ENCODE measurements at regions not wholly inside any gene's neighbourhood (a gene's known extent, or its start where the extent isn't known, plus 50 kb on each side); places are given as distances from the start of the nearest gene placed in this dataset.

DNA sequence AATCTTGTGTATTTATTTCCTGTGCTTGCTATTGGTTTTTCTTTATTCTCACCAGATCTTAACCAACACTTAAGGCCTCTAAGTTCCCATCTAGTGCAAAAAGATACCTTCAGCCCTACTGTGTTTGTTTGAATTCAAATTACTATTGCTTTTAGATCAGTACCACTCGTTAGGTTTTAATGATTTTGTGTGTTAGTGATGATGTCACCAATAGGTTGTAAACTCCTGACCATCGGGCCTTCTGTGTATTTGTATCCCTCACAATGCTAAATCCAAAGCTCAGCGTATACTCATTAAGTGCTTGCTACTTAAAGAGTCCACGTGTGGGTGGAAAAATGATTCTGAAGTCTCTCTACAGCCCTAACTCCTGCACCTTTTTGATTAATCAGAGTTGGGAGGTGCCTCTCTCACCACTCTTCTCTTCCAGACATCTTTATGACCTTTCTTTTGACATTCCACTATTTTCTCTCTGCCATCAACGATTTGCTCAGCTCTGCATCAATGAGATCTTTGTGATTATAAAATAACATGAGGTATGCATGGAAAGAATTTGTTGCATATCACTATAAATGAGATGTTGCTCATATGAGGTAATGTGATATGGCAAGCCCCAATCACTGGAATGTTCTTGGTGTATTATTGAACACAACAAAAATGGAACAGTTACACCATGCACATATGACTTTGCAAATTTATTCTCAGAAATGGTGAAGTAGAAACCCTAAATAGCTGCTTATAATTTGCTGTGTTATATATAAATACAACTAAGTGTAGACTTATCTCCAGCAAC, 55.1 kb upstream of the LAMA2 start:
- H3K36me3 Mint-ChIP-seq: no peaks in the 10 kb centered on the region

DNA sequence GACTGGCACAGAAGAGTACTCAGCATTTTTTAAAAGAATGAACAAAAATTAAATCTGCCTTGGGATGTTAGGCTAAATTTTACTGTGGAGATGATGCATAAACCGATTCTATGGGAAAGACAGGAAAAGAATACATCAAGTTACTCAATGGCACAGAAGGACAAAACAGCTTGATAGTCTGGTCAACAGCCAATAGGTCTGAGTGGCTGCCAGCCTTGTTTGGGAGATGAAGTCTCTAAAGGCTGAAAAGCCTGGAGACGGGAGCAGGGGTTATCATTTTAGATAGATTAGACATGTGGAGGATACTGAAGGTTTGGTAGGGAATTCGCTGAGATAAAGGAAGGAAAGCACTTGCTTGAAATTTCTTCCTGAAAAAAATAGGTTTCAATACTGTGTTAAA, 56.3 kb upstream of the LAMA2 start:
- no peaks in the 10 kb centered on the region for H3K4me1 Mint-ChIP-seq
- no peak overlapping the region for H3K4me3 Mint-ChIP-seq
- H3K36me3 Mint-ChIP-seq: no peaks in the 10 kb centered on the region
- H3K27ac Mint-ChIP-seq: no peak overlapping the region
- H3K27me3 Mint-ChIP-seq: no peaks in the 10 kb centered on the region
- H3K9me3 Mint-ChIP-seq: peaks cover 0 to 2% (median 1%) of the 10 kb centered on the region in 3 donors

More for the DNA sequence above, 55.1 kb upstream of the LAMA2 start:
- Mint-ChIP-seq H3K27ac (no peak overlapping the region), H3K27me3 (no peaks in the 10 kb centered on the region), H3K4me1 (no peaks in the 10 kb centered on the region), H3K9me3 (peaks cover 0 to 2% (median 1%) of the 10 kb centered on the region in 3 donors), H3K4me3 (no peak overlapping the region)

DNA sequence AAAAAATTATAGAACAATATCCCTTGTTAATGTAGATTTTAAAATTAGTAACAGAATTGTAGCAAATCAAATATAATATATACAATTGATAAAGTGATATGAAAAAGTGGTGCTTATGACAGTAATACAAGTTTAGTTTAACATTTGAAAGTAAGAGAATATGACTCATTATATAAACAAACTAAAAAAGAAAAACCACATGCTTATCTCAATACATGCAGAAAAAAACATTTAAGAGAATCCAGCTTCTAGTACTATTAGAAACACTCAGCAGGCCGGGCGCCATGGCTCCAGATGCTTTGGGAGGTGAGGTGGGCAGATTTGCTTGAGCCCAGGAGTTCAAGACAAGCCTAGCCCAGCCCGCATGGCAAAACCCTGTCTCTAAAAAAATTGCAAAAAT, 60.7 kb upstream of the LAMA2 start:
- no peak overlapping the region for H3K27ac Mint-ChIP-seq
- H3K9me3 Mint-ChIP-seq: peaks cover 0 to 1% (median 0%) of the 10 kb centered on the region in 3 donors
- H3K36me3 Mint-ChIP-seq: no peaks in the 10 kb centered on the region
- no peaks in the 10 kb centered on the region for H3K4me1 Mint-ChIP-seq
- no peak overlapping the region for H3K4me3 Mint-ChIP-seq
- no peaks in the 10 kb centered on the region for H3K27me3 Mint-ChIP-seq

DNA sequence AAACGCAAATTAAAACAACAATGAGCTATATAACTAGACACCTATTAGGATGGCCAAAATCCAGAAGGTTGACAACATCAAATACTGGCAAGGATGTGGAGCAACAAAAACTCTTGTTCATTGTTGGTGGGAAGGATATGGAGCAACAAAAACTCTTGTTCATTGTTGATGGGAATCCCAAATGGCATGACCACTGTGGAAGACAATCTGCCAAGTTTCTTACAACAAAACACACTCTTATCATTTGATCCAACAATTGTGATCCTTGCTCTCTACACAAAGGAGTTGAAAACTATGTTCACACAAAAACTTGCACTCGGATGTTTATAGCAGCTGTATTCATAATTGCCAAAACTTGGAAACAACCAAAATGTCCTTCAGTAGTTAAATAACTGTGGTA, 61.8 kb upstream of the LAMA2 start:
- H3K27ac Mint-ChIP-seq: no peak overlapping the region
- peaks cover 0 to 1% (median 0%) of the 10 kb centered on the region in 3 donors for H3K9me3 Mint-ChIP-seq
- H3K36me3 Mint-ChIP-seq: no peaks in the 10 kb centered on the region
- H3K4me3 Mint-ChIP-seq: no peak overlapping the region
- no peaks in the 10 kb centered on the region for H3K4me1 Mint-ChIP-seq
- no peaks in the 10 kb centered on the region for H3K27me3 Mint-ChIP-seq

GRCh38 chr6:128808856-128809255, 74.1 kb upstream of the LAMA2 start:
- Mint-ChIP-seq H3K4me3 (no peak overlapping the region), H3K9me3 (no peaks in the 10 kb centered on the region), H3K27ac (no peak overlapping the region), H3K36me3 (no peaks in the 10 kb centered on the region), H3K27me3 (peaks cover 2% of the 10 kb centered on the region), H3K4me1 (no peaks in the 10 kb centered on the region)

DNA sequence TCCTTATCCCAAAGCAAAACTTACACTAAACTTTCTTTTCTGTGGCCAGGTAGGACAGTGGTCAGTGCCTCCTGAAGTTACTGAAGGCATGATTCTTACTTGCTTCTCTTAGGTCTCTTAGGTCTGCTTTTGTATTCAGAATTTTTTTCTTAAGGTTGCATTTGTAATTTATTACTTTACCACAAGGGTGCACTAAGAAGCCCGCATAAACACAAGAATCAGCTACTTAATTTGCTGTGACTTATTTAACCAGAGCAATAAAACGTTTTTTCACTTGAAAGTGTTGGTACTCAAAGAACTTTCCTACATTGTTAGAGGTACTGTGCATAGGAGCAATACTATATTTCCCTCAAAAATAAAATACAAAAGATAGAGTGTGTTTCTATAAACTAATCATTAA, 75.4 kb upstream of the LAMA2 start:
- H3K9me3 Mint-ChIP-seq: peaks cover 0 to under 1% (median 0%) of the 10 kb centered on the region in 3 donors
- H3K4me3 Mint-ChIP-seq: no peak overlapping the region
- H3K27ac Mint-ChIP-seq: no peak overlapping the region
- H3K27me3 Mint-ChIP-seq: peaks cover 2% of the 10 kb centered on the region
- H3K4me1 Mint-ChIP-seq: no peaks in the 10 kb centered on the region
- H3K36me3 Mint-ChIP-seq: no peaks in the 10 kb centered on the region

GRCh38 chr6:128806261-128806660, 76.7 kb upstream of the LAMA2 start:
- Mint-ChIP-seq H3K27me3 (no peaks in the 10 kb centered on the region), H3K36me3 (no peaks in the 10 kb centered on the region), H3K9me3 (peaks cover 0 to 5% (median 4%) of the 10 kb centered on the region in 3 donors), H3K4me3 (no peak overlapping the region), H3K4me1 (no peaks in the 10 kb centered on the region), H3K27ac (no peak overlapping the region)

DNA sequence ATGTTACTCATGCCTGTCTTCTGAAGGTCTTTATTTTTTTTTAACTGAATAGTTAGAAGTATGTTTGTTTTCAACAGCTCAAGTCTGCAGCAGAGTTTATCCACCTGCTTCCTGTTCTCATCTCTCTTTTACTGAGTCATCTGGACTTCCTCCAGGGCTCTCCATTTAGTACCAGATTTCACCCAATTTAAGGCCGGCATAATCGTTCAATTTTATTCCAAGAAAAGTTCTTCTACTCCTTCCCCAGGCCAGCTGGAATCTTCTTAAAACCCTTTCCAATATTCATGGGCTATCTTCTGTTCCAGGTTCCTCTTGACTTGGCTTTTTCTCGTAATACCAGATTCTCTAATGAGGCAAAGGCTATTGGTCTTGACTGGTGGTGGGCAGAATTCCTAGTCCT, 79.0 kb upstream of the LAMA2 start:
- Mint-ChIP-seq H3K36me3 (no peaks in the 10 kb centered on the region), H3K4me1 (no peaks in the 10 kb centered on the region), H3K9me3 (peaks cover 0 to 5% (median 4%) of the 10 kb centered on the region in 3 donors), H3K27ac (no peak overlapping the region), H3K27me3 (no peaks in the 10 kb centered on the region), H3K4me3 (no peak overlapping the region)

DNA sequence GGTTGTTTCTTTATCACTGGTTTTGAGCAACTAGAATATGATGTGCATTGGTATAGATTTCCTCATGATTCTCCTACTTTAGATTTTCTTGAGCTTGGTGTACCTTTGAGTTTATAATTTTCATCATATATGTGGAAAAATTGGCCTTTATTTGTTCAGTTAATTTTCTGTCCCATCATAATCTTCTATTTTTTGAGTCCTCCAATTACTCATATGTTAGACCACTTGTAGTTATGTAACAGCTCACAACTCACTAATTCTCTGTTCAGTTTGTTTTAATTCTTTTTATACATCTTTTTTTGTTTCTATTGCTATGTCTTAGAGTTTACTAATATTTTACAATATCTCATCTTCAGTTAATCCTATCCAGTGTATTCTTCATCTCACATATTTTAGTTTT, 81.3 kb upstream of the LAMA2 start:
- no peaks in the 10 kb centered on the region for H3K36me3 Mint-ChIP-seq
- H3K4me3 Mint-ChIP-seq: no peak overlapping the region
- no peaks in the 10 kb centered on the region for H3K27me3 Mint-ChIP-seq
- no peak overlapping the region for H3K27ac Mint-ChIP-seq
- no peaks in the 10 kb centered on the region for H3K4me1 Mint-ChIP-seq
- H3K9me3 Mint-ChIP-seq: peaks cover 0 to 5% (median 4%) of the 10 kb centered on the region in 3 donors

DNA sequence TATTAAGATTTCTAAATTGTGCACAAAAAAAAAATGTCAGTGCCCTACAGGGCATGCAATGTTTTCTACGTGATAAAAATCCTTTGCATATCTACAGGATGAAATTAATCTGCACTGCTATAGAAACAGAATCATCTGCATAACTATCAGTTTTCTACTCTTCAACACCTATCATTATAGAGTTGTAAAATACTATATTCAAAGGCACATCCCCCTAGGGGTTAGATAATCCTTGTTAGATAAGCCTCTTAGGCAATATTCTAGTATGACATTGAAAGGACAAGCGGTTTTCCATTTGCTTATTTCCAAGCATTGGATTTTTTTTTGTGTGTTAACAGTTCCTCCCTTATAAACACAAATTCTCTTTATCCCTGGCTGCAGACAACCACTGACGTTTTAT, 98.7 kb upstream of the LAMA2 start:
- Mint-ChIP-seq H3K27me3 (no peaks in the 10 kb centered on the region), H3K27ac (no peak overlapping the region), H3K36me3 (no peaks in the 10 kb centered on the region), H3K4me3 (no peak overlapping the region), H3K4me1 (no peaks in the 10 kb centered on the region), H3K9me3 (peaks cover 0 to 2% (median 0%) of the 10 kb centered on the region in 3 donors)

DNA sequence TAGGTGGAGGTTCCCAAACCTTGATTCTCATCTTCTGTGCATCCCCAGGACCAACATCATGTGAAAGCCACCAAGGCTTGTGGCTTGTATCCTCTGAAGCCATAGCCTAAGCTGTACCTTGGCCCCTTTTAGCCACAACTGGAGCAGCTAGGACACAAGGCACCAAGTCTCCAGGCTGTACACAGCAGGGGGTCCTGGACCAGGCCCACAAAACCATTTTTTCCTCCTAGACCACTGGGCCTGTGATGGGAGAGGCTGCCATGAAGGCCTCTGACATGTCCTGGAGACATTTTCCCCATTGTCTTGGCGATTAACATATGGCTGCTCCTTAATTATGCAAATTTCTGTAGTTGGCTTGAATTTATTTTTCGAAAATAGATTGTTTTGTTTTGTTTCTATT, 114.8 kb upstream of the LAMA2 start:
- Mint-ChIP-seq H3K4me1 (no peaks in the 10 kb centered on the region), H3K4me3 (no peak overlapping the region)

DNA sequence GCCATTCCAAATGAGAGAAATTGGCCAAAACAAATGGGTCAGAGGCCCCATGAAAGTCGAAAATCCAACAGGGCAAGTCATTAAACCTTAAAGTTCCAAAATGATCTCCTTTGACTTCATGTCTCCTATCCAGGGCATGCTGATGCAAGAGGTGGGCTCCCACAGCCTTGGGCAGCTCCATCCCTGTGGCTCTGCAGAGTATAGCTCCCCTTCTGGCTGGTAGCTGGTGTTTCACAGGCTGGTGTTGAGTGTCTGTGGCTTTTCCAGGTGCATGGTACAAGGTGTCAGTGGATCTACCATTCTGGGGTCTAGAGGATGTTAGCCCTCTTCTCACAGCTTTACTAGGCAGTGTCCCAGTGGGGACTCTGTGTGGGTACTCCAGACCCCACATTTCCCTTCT, 115.2 kb upstream of the LAMA2 start:
- Mint-ChIP-seq H3K36me3 (no peaks in the 10 kb centered on the region), H3K27ac (no peak overlapping the region)

More for the DNA sequence above, 114.8 kb upstream of the LAMA2 start:
- no peaks in the 10 kb centered on the region for H3K36me3 Mint-ChIP-seq
- peaks cover 0 to 17% (median 5%) of the 10 kb centered on the region in 3 donors for H3K9me3 Mint-ChIP-seq
- no peak overlapping the region for H3K27ac Mint-ChIP-seq
- H3K27me3 Mint-ChIP-seq: no peaks in the 10 kb centered on the region

GRCh38 chr6:128767150-128767549, 115.8 kb upstream of the LAMA2 start:
- Mint-ChIP-seq H3K36me3 (no peaks in the 10 kb centered on the region), H3K4me1 (no peaks in the 10 kb centered on the region), H3K9me3 (peaks cover 0 to 13% (median 5%) of the 10 kb centered on the region in 3 donors), H3K4me3 (no peak overlapping the region), H3K27me3 (peaks cover 1% of the 10 kb centered on the region), H3K27ac (no peak overlapping the region)

More for the DNA sequence above, 115.2 kb upstream of the LAMA2 start:
- Mint-ChIP-seq H3K4me3 (no peak overlapping the region), H3K27me3 (no peaks in the 10 kb centered on the region), H3K4me1 (no peaks in the 10 kb centered on the region), H3K9me3 (peaks cover 0 to 17% (median 5%) of the 10 kb centered on the region in 3 donors)

GRCh38 chr6:128763599-128764300, 119.2 kb upstream of the LAMA2 start:
- H3K4me1 Mint-ChIP-seq: no peaks in the 10 kb centered on the region
- H3K27ac Mint-ChIP-seq: no peak overlapping the region
- H3K9me3 Mint-ChIP-seq: peaks cover 3 to 7% (median 5%) of the 10 kb centered on the region in 3 donors
- H3K27me3 Mint-ChIP-seq: peaks cover 1% of the 10 kb centered on the region
- H3K36me3 Mint-ChIP-seq: no peaks in the 10 kb centered on the region
- H3K4me3 Mint-ChIP-seq: no peak overlapping the region

- Mint-ChIP-seq H3K27ac (no peak overlapping the region), H3K4me1 (no peaks in the 10 kb centered on the region), H3K27me3 (peaks cover 1% of the 10 kb centered on the region), H3K4me3 (no peak overlapping the region), H3K36me3 (no peaks in the 10 kb centered on the region), H3K9me3 (peaks cover 0 to 3% (median 0%) of the 10 kb centered on the region in 3 donors)
Measured at GRCh38 chr6:128759901-128760300, 123.0 kb upstream of the LAMA2 start.

DNA sequence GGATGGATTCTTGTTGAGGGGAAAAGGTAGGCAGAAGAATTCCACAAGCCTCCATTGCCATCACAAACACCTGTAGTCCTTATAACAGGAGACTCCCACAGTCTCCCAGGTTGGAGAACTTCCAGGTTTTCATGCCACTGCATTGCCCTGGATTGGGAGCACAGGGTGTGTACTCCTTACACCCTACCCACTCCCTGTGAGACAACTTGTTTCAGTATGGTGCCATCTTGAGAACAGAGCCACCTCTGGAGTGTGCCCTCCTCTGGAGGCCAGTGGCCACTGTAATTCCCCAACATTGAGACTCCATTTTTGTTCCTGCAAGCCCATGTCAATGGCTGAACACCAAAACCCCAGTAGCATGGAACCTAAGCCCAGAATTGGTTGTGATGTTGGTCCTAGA, 123.5 kb upstream of the LAMA2 start:
- peaks cover 1% of the 10 kb centered on the region for H3K27me3 Mint-ChIP-seq
- no peak overlapping the region for H3K4me3 Mint-ChIP-seq
- no peak overlapping the region for H3K27ac Mint-ChIP-seq
- H3K4me1 Mint-ChIP-seq: no peaks in the 10 kb centered on the region
- peaks cover 0 to 3% (median 0%) of the 10 kb centered on the region in 3 donors for H3K9me3 Mint-ChIP-seq
- H3K36me3 Mint-ChIP-seq: no peaks in the 10 kb centered on the region

Measured in IgD-negative memory B cell (primary cell).